ENCODE measurements at regions not wholly inside any gene's neighbourhood (a gene's known extent, or its start where the extent isn't known, plus 50 kb on each side); places are given as distances from the start of the nearest gene placed in this dataset.

GRCh38 chr10:53619671-53620070 lies 847.1 kb upstream of the MBL2 start:
- Histone ChIP-seq H3K4me3 (ENCODE audit: insufficient read depth, low read depth, low read length) (no peak overlapping the region), H3K27me3 (ENCODE audit: control insufficient read depth, insufficient read depth, low read length) (no peaks in the 10 kb centered on the region), H3K36me3 (replicated peaks; ENCODE audit: control insufficient read depth, insufficient read depth, low read length) (no peaks in the 10 kb centered on the region)
- DNase-seq: no peak

GRCh38 chr10:53607691-53608090 lies 835.1 kb upstream of the MBL2 start:
- Histone ChIP-seq H3K27me3 (ENCODE audit: control insufficient read depth, insufficient read depth, low read length) (no peaks in the 10 kb centered on the region), H3K36me3 (replicated peaks; ENCODE audit: control insufficient read depth, insufficient read depth, low read length) (no peaks in the 10 kb centered on the region), H3K4me3 (ENCODE audit: insufficient read depth, low read depth, low read length) (no peak overlapping the region)
- DNase-seq: no peak

- H3K36me3 ChIP-seq (replicated peaks; ENCODE audit: control insufficient read depth, insufficient read depth, low read length): no peaks in the 10 kb centered on the region
- no peak for DNase-seq
- H3K27me3 ChIP-seq (ENCODE audit: control insufficient read depth, insufficient read depth, low read length): no peaks in the 10 kb centered on the region
- no peak overlapping the region for H3K4me3 ChIP-seq (ENCODE audit: insufficient read depth, low read depth, low read length)
Measured at GRCh38 chr10:53606981-53607380, 834.4 kb upstream of the MBL2 start.

DNA sequence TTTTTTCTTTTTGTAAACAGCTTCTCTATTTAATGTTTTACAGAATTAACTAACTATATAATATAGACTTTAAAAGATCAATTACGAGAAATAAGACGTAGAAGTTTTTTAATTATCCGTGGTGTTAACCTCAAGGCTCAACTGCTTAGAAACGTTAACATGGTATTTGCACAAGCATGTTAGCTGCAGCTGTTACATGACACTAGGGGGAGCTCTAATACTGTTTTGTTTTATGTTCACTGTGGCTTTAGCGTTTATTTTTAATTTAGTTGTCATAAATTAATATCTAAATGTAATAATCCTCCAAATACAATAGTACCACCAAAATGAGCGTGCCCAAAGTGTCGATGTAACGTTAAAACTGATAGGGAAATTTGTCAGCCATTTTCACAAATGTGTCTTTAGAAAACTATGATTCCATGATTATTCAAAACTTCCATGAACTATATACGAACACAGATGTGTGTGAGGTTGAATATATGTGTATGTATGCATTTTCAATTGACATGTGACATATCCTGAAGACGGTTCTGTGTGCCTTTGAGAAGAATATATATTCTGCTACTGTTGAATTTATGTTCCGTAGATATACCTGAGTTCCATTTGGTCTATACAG lies 828.8 kb upstream of the MBL2 start:
- Histone ChIP-seq H3K4me3 (ENCODE audit: insufficient read depth, low read depth, low read length) (no peak overlapping the region), H3K27me3 (ENCODE audit: control insufficient read depth, insufficient read depth, low read length) (no peaks in the 10 kb centered on the region), H3K36me3 (replicated peaks; ENCODE audit: control insufficient read depth, insufficient read depth, low read length) (no peaks in the 10 kb centered on the region)
- DNase-seq: peak; percentile 2

DNA sequence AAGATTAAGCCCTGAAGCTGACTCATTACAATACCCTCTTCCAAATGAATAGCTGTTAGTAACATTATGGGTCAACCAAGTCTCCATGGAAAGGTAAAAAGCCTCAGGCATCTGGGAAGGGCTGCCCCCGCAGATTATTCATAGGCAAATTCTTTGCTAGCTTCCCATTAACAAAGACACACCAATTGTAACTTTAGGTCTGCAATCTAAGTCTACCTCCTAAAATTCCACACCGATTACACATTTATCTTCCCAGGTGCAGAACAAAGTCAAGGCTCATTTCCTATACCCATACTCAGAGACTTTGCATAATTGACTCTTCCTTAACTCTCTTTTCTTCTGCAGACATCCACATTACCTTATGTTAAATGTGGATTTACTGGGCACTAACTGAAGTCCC lies 826.3 kb upstream of the MBL2 start:
- Histone ChIP-seq H3K36me3 (replicated peaks; ENCODE audit: control insufficient read depth, insufficient read depth, low read length) (no peaks in the 10 kb centered on the region), H3K27me3 (ENCODE audit: control insufficient read depth, insufficient read depth, low read length) (no peaks in the 10 kb centered on the region), H3K4me3 (ENCODE audit: insufficient read depth, low read depth, low read length) (no peak overlapping the region)
- DNase-seq: peak; percentile 7

DNA sequence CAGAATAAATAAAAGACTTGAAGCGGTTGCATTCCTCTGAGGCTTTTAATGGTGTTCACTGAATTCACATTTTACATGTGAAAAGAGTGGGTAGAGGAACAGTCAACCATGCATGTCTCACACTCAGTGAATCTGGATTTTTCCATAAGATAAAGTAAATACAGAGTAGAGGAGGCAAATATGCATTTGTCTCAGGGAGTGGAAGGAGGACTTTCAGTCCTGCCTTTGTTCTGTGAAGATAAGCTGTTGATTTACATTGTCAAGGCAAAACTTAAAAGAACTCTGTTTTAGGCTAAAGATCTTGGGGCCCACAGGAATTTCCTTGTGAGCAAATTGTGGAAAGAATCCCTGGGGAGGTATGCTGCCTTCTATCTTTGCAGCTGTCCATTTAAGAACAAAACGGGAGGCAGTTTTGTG lies 825.3 kb upstream of the MBL2 start:
- DNase-seq: peak; percentile 8
- Histone ChIP-seq H3K27me3 (ENCODE audit: control insufficient read depth, insufficient read depth, low read length) (no peaks in the 10 kb centered on the region), H3K36me3 (replicated peaks; ENCODE audit: control insufficient read depth, insufficient read depth, low read length) (no peaks in the 10 kb centered on the region), H3K4me3 (ENCODE audit: insufficient read depth, low read depth, low read length) (no peak overlapping the region)

DNA sequence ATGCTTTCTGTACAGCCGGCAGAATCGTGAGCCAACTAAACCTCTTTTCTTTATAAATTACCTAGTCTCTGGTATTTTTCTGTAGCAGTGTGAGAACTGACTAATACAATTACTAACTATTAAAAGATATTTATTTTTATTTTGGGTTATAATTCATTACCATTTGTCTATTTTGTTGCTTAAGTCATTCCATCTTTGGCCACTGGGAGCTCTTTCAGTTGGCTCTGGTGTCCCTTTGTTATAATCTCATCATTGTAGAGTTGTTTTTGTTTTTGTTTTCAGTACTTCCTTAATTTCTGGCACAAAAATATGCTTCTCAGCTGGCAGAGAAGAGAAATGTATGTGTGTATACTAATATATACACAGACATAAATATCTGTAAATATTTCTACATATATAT lies 807.9 kb upstream of the MBL2 start:
- DNase-seq: no peak
- Histone ChIP-seq H3K4me3 (ENCODE audit: insufficient read depth, low read depth, low read length) (no peak overlapping the region), H3K27me3 (ENCODE audit: control insufficient read depth, insufficient read depth, low read length) (no peaks in the 10 kb centered on the region), H3K36me3 (replicated peaks; ENCODE audit: control insufficient read depth, insufficient read depth, low read length) (no peaks in the 10 kb centered on the region)

DNA sequence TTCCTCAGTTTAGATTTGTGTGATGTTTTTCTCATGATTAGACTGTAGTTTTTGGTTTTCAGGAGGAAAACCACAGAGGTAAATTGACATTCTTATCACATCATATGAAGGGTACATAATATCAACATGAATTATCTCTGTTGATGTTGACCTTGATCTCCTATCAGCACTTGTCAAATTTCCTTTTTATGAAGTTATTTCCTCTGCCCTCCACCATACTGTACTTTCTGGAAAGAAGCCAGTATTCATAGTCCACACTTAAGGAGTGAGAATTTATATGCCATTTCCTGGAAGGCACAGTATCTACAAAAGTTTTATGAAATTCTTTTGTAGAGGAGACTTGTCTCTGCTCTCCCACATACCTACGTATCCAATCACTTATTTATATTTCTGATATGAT lies 807.2 kb upstream of the MBL2 start:
- Histone ChIP-seq H3K27me3 (ENCODE audit: control insufficient read depth, insufficient read depth, low read length) (no peaks in the 10 kb centered on the region), H3K36me3 (replicated peaks; ENCODE audit: control insufficient read depth, insufficient read depth, low read length) (no peaks in the 10 kb centered on the region), H3K4me3 (ENCODE audit: insufficient read depth, low read depth, low read length) (no peak overlapping the region)
- no peak for DNase-seq

DNA sequence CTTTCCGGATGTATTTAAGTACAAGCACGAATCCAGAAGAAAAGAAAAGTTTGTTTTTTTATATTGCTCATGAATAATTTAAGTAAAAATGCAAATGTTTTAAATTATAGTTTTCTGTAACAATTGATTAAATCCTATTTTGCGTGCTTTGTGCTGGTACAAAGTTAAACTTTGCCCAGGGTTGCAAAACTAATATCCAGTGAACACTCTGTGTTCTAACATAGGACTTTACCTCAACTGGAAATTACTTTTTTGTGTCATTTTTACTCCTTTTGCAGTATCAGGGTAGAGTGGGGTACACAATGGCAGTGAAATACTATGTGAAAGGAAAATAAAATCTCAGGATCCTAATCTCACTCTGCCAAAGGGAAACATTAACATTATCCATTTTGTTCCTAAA lies 801.4 kb upstream of the MBL2 start:
- Histone ChIP-seq H3K4me3 (ENCODE audit: insufficient read depth, low read depth, low read length) (no peak overlapping the region), H3K27me3 (ENCODE audit: control insufficient read depth, insufficient read depth, low read length) (no peaks in the 10 kb centered on the region), H3K36me3 (replicated peaks; ENCODE audit: control insufficient read depth, insufficient read depth, low read length) (no peaks in the 10 kb centered on the region)
- DNase-seq: no peak

DNA sequence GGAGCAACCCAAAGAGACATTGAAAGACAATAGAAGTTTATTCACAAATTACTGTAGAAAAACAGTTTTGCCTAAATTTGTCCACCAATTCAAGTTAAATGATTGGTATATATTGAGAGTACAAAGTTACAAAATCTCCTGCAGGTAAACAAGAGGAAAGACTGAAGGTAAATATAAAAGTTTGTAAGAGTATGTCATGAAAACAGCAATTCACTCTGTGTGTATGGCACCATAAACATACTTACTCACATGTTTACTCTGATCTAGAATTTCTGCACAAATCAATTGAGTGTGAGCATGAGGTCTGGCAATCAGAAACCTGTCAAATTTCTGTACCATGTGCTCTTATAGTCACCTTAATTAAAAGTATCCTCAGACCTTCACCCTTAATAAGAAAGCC lies 800.9 kb upstream of the MBL2 start:
- Histone ChIP-seq H3K27me3 (ENCODE audit: control insufficient read depth, insufficient read depth, low read length) (no peaks in the 10 kb centered on the region), H3K36me3 (replicated peaks; ENCODE audit: control insufficient read depth, insufficient read depth, low read length) (no peaks in the 10 kb centered on the region), H3K4me3 (ENCODE audit: insufficient read depth, low read depth, low read length) (no peak overlapping the region)
- no peak for DNase-seq

GRCh38 chr10:53572799-53573198 lies 800.2 kb upstream of the MBL2 start:
- Histone ChIP-seq H3K27me3 (ENCODE audit: control insufficient read depth, insufficient read depth, low read length) (no peaks in the 10 kb centered on the region), H3K36me3 (replicated peaks; ENCODE audit: control insufficient read depth, insufficient read depth, low read length) (no peaks in the 10 kb centered on the region), H3K4me3 (ENCODE audit: insufficient read depth, low read depth, low read length) (no peak overlapping the region)
- no peak for DNase-seq

DNA sequence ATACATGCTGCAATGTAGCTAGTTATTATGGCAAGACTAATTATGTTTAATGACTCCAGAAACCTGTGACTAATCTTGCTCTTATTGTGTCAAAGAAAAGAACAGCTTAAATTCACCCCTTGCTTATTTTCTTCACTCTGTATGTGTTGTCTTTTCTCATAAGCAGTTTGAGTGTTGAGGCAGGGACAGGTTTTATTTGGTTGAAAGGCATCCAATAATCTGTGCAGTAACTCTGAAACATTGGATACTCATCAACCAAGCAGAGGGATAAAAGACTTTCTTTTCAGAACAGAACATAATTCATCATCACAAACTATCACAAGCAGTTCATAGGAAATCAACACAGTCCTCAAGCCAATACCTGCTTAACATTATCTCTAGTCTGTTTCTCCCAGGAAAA lies 797.6 kb upstream of the MBL2 start:
- Histone ChIP-seq H3K4me3 (ENCODE audit: insufficient read depth, low read depth, low read length) (no peak overlapping the region), H3K36me3 (replicated peaks; ENCODE audit: control insufficient read depth, insufficient read depth, low read length) (no peaks in the 10 kb centered on the region), H3K27me3 (ENCODE audit: control insufficient read depth, insufficient read depth, low read length) (no peaks in the 10 kb centered on the region)
- no peak for DNase-seq

GRCh38 chr10:53569455-53569854 lies 796.9 kb upstream of the MBL2 start:
- Histone ChIP-seq H3K36me3 (replicated peaks; ENCODE audit: control insufficient read depth, insufficient read depth, low read length) (no peaks in the 10 kb centered on the region), H3K4me3 (ENCODE audit: insufficient read depth, low read depth, low read length) (no peak overlapping the region), H3K27me3 (ENCODE audit: control insufficient read depth, insufficient read depth, low read length) (no peaks in the 10 kb centered on the region)
- no peak for DNase-seq

GRCh38 chr10:53548664-53549063 lies 776.1 kb upstream of the MBL2 start:
- DNase-seq: no peak
- no peaks in the 10 kb centered on the region for H3K27me3 ChIP-seq (ENCODE audit: control insufficient read depth, insufficient read depth, low read length)
- no peaks in the 10 kb centered on the region for H3K36me3 ChIP-seq (replicated peaks; ENCODE audit: control insufficient read depth, insufficient read depth, low read length)
- no peak overlapping the region for H3K4me3 ChIP-seq (ENCODE audit: insufficient read depth, low read depth, low read length)

- Histone ChIP-seq H3K36me3 (replicated peaks; ENCODE audit: control insufficient read depth, insufficient read depth, low read length) (no peaks in the 10 kb centered on the region), H3K27me3 (ENCODE audit: control insufficient read depth, insufficient read depth, low read length) (no peaks in the 10 kb centered on the region), H3K4me3 (ENCODE audit: insufficient read depth, low read depth, low read length) (no peak overlapping the region)
- DNase-seq: no peak
Measured at GRCh38 chr10:53547364-53547763, 774.8 kb upstream of the MBL2 start.

DNA sequence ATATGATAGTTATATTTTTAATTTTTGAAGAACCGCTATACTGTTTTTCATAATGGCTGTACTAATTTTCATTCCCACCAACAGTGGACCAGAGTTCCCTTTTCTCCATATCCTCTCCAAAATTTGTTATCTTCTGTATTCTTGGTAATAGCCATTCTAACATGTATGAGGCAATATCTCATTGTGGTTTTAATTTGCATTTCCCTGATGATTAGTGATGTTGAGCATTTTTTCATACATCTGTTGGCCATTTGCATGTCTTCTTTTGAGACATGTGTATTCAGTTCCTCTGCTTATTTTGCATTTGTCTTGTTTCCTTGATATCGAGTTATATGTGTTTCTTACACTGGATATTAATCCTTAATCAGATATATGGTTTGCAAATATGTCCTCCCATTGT lies 770.8 kb upstream of the MBL2 start:
- H3K27me3 ChIP-seq (ENCODE audit: control insufficient read depth, insufficient read depth, low read length): no peaks in the 10 kb centered on the region
- no peaks in the 10 kb centered on the region for H3K36me3 ChIP-seq (replicated peaks; ENCODE audit: control insufficient read depth, insufficient read depth, low read length)
- no peak overlapping the region for H3K4me3 ChIP-seq (ENCODE audit: insufficient read depth, low read depth, low read length)
- no peak for DNase-seq

All from H7 (cell line).